ENCODE measurements at regions not wholly inside any gene's neighbourhood (a gene's known extent, or its start where the extent isn't known, plus 50 kb on each side); places are given as distances from the start of the nearest gene placed in this dataset.

- no peak for TF ChIP-seq POLR2AphosphoS5 (IDR thresholded peaks at IDR 0.05)
- TF ChIP-seq, protein P1, sequence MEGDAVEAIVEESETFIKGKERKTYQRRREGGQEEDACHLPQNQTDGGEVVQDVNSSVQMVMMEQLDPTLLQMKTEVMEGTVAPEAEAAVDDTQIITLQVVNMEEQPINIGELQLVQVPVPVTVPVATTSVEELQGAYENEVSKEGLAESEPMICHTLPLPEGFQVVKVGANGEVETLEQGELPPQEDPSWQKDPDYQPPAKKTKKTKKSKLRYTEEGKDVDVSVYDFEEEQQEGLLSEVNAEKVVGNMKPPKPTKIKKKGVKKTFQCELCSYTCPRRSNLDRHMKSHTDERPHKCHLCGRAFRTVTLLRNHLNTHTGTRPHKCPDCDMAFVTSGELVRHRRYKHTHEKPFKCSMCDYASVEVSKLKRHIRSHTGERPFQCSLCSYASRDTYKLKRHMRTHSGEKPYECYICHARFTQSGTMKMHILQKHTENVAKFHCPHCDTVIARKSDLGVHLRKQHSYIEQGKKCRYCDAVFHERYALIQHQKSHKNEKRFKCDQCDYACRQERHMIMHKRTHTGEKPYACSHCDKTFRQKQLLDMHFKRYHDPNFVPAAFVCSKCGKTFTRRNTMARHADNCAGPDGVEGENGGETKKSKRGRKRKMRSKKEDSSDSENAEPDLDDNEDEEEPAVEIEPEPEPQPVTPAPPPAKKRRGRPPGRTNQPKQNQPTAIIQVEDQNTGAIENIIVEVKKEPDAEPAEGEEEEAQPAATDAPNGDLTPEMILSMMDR (IDR thresholded peaks at IDR 0.05) = no peak
- TF ChIP-seq POLR2A (IDR thresholded peaks at IDR 0.05) = no peak
- no peak for TF ChIP-seq EP300 (IDR thresholded peaks at IDR 0.05)
These were observed 121.4 kb upstream of the BMP2 start for GRCh38 chr20:6646021-6646636.

Data from suprapubic skin (tissue), 4 donors.